ENCODE measurements at regions not wholly inside any gene's neighbourhood (a gene's known extent, or its start where the extent isn't known, plus 50 kb on each side); places are given as distances from the start of the nearest gene placed in this dataset.
"Not testable (repeated sequence)": the region's sequence is repeated elsewhere in the genome, so short reads cannot be mapped to it uniquely, and the experiment has no call there.

GRCh38 chr1:157269656-157270375, 131.6 kb upstream of the ETV3 start:
- Histone ChIP-seq H3K4me3 (no peak overlapping the region), H3K36me3 (no peaks in the 10 kb centered on the region), H3K9ac (ENCODE audit: low read depth in 2 of 2, low read length in 2 of 2) (no peak overlapping the region), H3K4me1 (no peaks in the 10 kb centered on the region), H3K27me3 (no peaks in the 10 kb centered on the region), H3K27ac (no peak overlapping the region), H3K9me3 (no peaks in the 10 kb centered on the region)
- intact Hi-C loops (cut with DNase I), result no loop called here
- no peak for TF ChIP-seq CTCF (IDR thresholded peaks at IDR 0.05)
- no peak for DNase-seq

GRCh38 chr1:157262891-157263290, 124.7 kb upstream of the ETV3 start:
- Histone ChIP-seq H3K4me3 (no peak overlapping the region), H3K27me3 (no peaks in the 10 kb centered on the region), H3K27ac (no peak overlapping the region), H3K9ac (ENCODE audit: low read depth in 2 of 2, low read length in 2 of 2) (no peak overlapping the region), H3K36me3 (no peaks in the 10 kb centered on the region), H3K4me1 (no peaks in the 10 kb centered on the region), H3K9me3 (no peaks in the 10 kb centered on the region)
- no peak for TF ChIP-seq CTCF (IDR thresholded peaks at IDR 0.05)
- intact Hi-C loops (cut with DNase I), result no loop called here
- DNase-seq, result no peak

GRCh38 chr1:157262422-157262821, 124.2 kb upstream of the ETV3 start:
- no peak overlapping the region for H3K9ac ChIP-seq (ENCODE audit: low read depth in 2 of 2, low read length in 2 of 2)
- H3K4me1 ChIP-seq, result no peaks in the 10 kb centered on the region
- H3K27me3 ChIP-seq, result no peaks in the 10 kb centered on the region
- no peak for TF ChIP-seq CTCF (IDR thresholded peaks at IDR 0.05)
- H3K9me3 ChIP-seq, result no peaks in the 10 kb centered on the region
- H3K4me3 ChIP-seq, result no peak overlapping the region
- H3K27ac ChIP-seq, result no peak overlapping the region
- intact Hi-C loops (cut with DNase I), result no loop called here
- no peak for DNase-seq
- H3K36me3 ChIP-seq, result no peaks in the 10 kb centered on the region

- intact Hi-C loops (cut with DNase I); H3K27ac ChIP-seq; DNase-seq: not testable (repeated sequence)
Measured at GRCh38 chr1:157255891-157256290, 117.7 kb upstream of the ETV3 start.

GRCh38 chr1:157254183-157254582, 116.0 kb upstream of the ETV3 start:
- DNase-seq; H3K27ac ChIP-seq; H3K36me3 ChIP-seq; H3K9me3 ChIP-seq; intact Hi-C loops (cut with DNase I); H3K4me3 ChIP-seq; H3K27me3 ChIP-seq; H3K9ac ChIP-seq (ENCODE audit: low read depth in 2 of 2, low read length in 2 of 2); H3K4me1 ChIP-seq: not testable (repeated sequence)

More at GRCh38 chr1:157255891-157256290, 117.7 kb upstream of the ETV3 start:
- H3K9ac ChIP-seq (ENCODE audit: low read depth in 2 of 2, low read length in 2 of 2); H3K4me1 ChIP-seq; H3K9me3 ChIP-seq; H3K4me3 ChIP-seq; H3K36me3 ChIP-seq; H3K27me3 ChIP-seq: not testable (repeated sequence)

GRCh38 chr1:157252473-157252872, 114.3 kb upstream of the ETV3 start:
- H3K4me3 ChIP-seq, result no peak overlapping the region
- H3K27me3 ChIP-seq, result no peaks in the 10 kb centered on the region
- no peak for DNase-seq
- H3K36me3 ChIP-seq, result no peaks in the 10 kb centered on the region
- TF ChIP-seq CTCF (IDR thresholded peaks at IDR 0.05), result no peak
- H3K27ac ChIP-seq, result no peak overlapping the region
- no peaks in the 10 kb centered on the region for H3K4me1 ChIP-seq
- intact Hi-C loops (cut with DNase I), result no loop called here
- no peaks in the 10 kb centered on the region for H3K9me3 ChIP-seq
- no peak overlapping the region for H3K9ac ChIP-seq (ENCODE audit: low read depth in 2 of 2, low read length in 2 of 2)
